Mesothelial cell of epicardium (in vitro differentiated cells): ENCODE measurements at regions not wholly inside any gene's neighbourhood (a gene's known extent, or its start where the extent isn't known, plus 50 kb on each side); places are given as distances from the start of the nearest gene placed in this dataset.

Experiments used
- DNase-seq, 2 experiments: peaks; one replicate each; pipeline ENCODE4 v3.0.0; 2021; ENCODE audit warnings: low spot score in 2 of 2; ENCODE audit not compliant: unreplicated experiment in 2 of 2
- H3K27ac Mint-ChIP-seq: 2 replicates; pipeline ENCODE4 v1.8.0; 2021; ENCODE audit warnings: mixed read lengths
- H3K27me3 Mint-ChIP-seq: 2 replicates; pipeline ENCODE4 v1.8.0; 2021; ENCODE audit warnings: low read depth, mixed read lengths
- H3K36me3 Mint-ChIP-seq: 2 replicates; pipeline ENCODE4 v1.8.0; 2021; ENCODE audit warnings: mixed read lengths
- H3K4me1 Mint-ChIP-seq: 2 replicates; pipeline ENCODE4 v1.8.0; 2021; ENCODE audit warnings: mixed read lengths
- H3K4me3 Mint-ChIP-seq: 2 replicates; pipeline ENCODE4 v1.8.0; 2021; ENCODE audit warnings: mild to moderate bottlenecking, moderate library complexity, mixed read lengths
- H3K9me3 Mint-ChIP-seq: 2 replicates; pipeline ENCODE4 v1.8.0; 2021; ENCODE audit warnings: mixed read lengths
- TF ChIP-seq, protein P1 (sequence below): fragments of 200-600 bp; sonication (generic); IDR thresholded peaks from one replicate; pipeline ENCODE4 v1.5.0; 2021; ENCODE audit warnings: antibody characterized with exemption; ENCODE audit not compliant: unreplicated experiment

GRCh38 chr9:91063471-91063870, 261.9 kb downstream of the SYK start:
- H3K9me3 Mint-ChIP-seq = peaks cover 10% of the 10 kb centered on the region
- peak in 1 of 2 experiments; percentile 14 for DNase-seq
- H3K36me3 Mint-ChIP-seq = no peaks in the 10 kb centered on the region
- peaks cover 6% of the 10 kb centered on the region for H3K27me3 Mint-ChIP-seq
- H3K27ac Mint-ChIP-seq = no peak overlapping the region
- peaks cover 3% of the 10 kb centered on the region for H3K4me1 Mint-ChIP-seq
- H3K4me3 Mint-ChIP-seq = no peak overlapping the region
- TF ChIP-seq, protein P1, sequence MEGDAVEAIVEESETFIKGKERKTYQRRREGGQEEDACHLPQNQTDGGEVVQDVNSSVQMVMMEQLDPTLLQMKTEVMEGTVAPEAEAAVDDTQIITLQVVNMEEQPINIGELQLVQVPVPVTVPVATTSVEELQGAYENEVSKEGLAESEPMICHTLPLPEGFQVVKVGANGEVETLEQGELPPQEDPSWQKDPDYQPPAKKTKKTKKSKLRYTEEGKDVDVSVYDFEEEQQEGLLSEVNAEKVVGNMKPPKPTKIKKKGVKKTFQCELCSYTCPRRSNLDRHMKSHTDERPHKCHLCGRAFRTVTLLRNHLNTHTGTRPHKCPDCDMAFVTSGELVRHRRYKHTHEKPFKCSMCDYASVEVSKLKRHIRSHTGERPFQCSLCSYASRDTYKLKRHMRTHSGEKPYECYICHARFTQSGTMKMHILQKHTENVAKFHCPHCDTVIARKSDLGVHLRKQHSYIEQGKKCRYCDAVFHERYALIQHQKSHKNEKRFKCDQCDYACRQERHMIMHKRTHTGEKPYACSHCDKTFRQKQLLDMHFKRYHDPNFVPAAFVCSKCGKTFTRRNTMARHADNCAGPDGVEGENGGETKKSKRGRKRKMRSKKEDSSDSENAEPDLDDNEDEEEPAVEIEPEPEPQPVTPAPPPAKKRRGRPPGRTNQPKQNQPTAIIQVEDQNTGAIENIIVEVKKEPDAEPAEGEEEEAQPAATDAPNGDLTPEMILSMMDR = no peak

- Mint-ChIP-seq H3K9me3 (peaks cover 10% of the 10 kb centered on the region), H3K4me3 (no peak overlapping the region), H3K27me3 (peaks cover 6% of the 10 kb centered on the region), H3K27ac (no peak overlapping the region), H3K36me3 (no peaks in the 10 kb centered on the region), H3K4me1 (peaks cover 3% of the 10 kb centered on the region)
- peak in 1 of 2 experiments; percentile 16 for DNase-seq
- TF ChIP-seq, protein P1 = no peak
These were observed 263.8 kb downstream of the SYK start for GRCh38 chr9:91065231-91066041.

- Mint-ChIP-seq H3K4me1 (no peaks in the 10 kb centered on the region), H3K36me3 (no peaks in the 10 kb centered on the region), H3K27me3 (peaks cover 6% of the 10 kb centered on the region), H3K9me3 (peaks cover 10% of the 10 kb centered on the region), H3K4me3 (no peak overlapping the region), H3K27ac (no peak overlapping the region)
- peak in 1 of 2 experiments; percentile 17 for DNase-seq
- TF ChIP-seq, protein P1 = no peak
These were observed 264.4 kb downstream of the SYK start for GRCh38 chr9:91066042-91066415.

- peaks cover 6% of the 10 kb centered on the region for H3K27me3 Mint-ChIP-seq
- peak in 1 of 2 experiments; percentile 28 for DNase-seq
- no peaks in the 10 kb centered on the region for H3K4me1 Mint-ChIP-seq
- no peak overlapping the region for H3K4me3 Mint-ChIP-seq
- H3K9me3 Mint-ChIP-seq = peaks cover 5% of the 10 kb centered on the region
- TF ChIP-seq, protein P1 = no peak
- H3K36me3 Mint-ChIP-seq = no peaks in the 10 kb centered on the region
- H3K27ac Mint-ChIP-seq = no peak overlapping the region
These were observed 265.2 kb downstream of the SYK start for GRCh38 chr9:91066856-91067255.

DNA sequence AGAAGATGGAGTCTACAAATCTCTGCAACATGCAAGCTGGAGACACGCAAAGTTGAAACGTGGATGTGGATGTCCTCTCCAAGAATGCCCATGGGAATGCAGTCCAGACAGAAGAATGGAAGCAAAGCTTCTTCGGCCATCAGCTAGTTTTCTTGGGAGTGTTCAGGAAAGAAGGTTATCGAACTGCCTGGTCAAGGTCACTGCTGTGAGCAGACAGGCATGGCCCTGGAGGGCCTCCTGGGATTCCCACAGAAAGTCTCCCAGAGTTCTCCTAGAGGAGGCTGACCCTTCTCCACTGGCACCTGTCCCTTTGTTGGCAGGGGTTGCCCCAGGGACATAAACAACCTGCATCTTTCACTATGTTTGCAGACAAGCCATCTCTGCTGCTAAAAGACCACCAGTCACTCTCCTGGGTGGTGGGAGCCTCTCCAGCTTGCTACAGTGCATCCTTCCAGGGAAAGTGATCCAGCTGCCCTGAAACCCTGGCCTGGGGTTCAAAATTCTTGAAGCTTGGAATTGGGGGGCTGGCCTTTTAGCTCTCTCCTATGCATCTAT, 265.8 kb downstream of the SYK start:
- Mint-ChIP-seq H3K9me3 (peaks cover 4% of the 10 kb centered on the region), H3K36me3 (no peaks in the 10 kb centered on the region), H3K4me1 (no peaks in the 10 kb centered on the region), H3K27me3 (peaks cover 6% of the 10 kb centered on the region), H3K27ac (no peak overlapping the region), H3K4me3 (no peak overlapping the region)
- TF ChIP-seq, protein P1 = no peak
- DNase-seq = no peak
